Amygdala (tissue), 56 donors: ENCODE measurements at regions not wholly inside any gene's neighbourhood (a gene's known extent, or its start where the extent isn't known, plus 50 kb on each side); places are given as distances from the start of the nearest gene placed in this dataset.
"Not testable (repeated sequence)": the region's sequence is repeated elsewhere in the genome, so short reads cannot be mapped to it uniquely, and the experiment has no call there.

ENCODE experiments used
- DNase-seq, 56 donors: peaks; one replicate each; lab custom pipeline; 2025; lab: John Stamatoyannopoulos, UW

GRCh38 chr3:89742546-89742945 lies 635.1 kb downstream of the EPHA3 start:
- no peak for DNase-seq

DNA sequence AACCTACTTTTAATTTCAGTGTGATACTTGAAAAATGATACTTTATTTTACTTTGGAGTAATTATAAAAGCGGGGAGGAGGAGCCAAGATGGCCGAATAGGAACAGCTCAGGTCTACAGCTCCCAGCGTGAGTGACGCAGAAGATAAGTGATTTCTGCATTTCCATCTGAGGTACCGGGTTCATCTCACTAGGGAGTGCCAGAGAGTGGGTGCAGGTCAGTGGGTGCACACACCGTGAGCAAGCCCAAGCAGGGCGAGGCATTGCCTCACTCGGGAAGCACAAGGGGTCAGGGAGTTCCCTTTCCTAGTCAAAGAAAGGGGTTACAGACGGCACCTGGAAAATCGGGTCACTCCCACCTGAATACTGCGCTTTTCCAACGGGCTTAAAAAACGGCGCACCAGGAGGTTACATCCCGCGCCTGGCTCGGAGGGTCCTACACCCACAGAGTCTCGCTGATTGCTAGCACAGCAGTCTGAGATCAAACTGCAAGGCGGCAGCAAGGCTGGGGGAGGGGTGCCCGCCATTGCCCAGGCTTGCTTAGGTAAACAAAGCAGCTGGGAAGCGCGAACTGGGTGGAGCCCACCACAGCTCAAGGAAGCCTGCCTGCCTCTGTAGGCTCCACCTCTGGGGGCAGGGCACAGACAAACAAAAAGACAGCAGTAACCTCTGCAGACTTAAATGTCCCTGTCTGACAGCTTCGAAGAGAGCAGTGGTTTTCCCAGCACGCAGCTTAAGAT lies 640.3 kb downstream of the EPHA3 start:
- not testable (repeated sequence) for DNase-seq

DNA sequence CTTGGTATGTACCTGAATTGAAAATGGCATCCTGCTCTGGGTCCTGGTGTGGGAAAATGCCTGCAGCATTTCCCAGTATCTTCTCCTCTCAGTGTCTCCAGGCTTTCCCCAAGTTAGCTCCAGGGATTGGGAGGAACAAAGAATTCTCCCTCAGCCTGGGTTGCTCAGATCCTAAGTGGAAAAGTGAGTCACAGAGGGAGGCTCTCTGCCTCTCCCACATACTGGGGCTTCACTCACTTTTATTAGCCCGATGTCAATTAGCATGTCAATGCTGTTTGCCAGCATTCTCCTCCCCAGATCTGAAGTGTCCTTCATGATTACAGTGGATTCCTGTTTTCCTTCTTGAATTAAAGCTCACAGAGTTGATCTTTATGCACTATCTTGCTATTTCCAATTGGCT lies 655.0 kb downstream of the EPHA3 start:
- DNase-seq, result no peak

DNA sequence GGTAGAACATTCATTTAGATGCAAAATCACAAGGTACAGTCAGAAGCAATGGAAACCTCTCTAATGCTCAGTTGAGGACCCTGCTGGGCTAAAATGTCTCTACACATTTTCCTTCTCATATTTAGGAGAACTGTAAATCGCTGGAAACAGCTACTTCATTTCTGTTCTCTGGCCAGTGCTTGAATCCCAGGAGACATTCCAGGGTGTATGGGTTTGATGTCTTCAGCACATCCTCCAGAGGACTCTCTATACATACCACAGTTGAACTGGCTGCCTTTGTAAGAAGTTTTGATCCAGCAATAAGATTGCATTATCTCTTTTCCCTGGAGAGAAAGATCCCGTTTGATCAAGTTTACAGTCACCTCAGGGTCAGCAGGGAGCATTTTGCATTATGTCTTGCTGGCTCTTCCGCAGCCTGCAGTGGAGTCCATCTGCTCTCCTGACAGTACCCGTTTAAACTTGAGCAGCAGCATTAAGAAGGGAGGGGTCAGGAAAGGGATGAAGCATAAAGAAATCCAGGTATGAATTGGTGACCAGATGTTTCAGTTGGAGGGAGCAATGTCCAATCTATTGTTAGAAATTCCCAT lies 676.0 kb downstream of the EPHA3 start:
- DNase-seq, result no peak

GRCh38 chr3:89787485-89787884 lies 680.1 kb downstream of the EPHA3 start:
- DNase-seq, result no peak

GRCh38 chr3:89787979-89788378 lies 680.6 kb downstream of the EPHA3 start:
- no peak for DNase-seq

DNA sequence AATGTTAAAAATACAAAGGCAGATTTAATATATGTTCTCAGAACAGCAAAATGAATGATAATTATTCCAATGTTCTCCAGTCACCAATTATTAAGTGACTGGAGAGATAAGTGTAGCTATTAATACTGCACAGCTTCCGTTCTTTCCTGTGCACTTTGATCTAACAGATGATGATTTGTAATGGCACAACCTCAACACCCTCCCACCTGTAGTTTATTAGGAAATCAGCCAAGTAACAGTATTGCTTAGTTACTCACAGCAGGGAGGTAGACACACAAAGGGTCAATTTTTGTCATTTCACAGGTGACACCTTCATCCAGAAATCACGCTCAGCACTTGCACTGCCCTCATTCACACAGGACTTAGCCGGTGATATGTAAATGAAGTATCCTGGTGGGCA lies 688.1 kb downstream of the EPHA3 start:
- no peak for DNase-seq

DNA sequence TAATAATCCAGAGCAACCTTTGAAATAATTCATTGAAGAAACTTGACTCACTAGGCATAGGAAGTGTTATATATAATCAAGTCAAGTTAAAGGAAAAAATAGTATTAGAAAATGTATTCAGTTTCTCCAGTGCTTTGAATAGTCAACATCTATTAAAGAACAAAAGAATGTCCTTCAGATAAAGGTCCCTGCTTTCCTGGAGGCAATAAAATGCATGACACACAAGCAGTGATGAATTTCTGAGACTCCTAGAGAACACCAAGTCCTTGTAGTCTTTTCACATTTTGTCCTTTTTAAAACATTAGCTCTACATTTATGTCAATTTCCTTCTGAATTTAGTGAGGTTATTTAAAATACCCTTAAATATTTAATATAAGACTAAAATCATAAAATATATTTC lies 695.5 kb downstream of the EPHA3 start:
- no peak for DNase-seq

DNA sequence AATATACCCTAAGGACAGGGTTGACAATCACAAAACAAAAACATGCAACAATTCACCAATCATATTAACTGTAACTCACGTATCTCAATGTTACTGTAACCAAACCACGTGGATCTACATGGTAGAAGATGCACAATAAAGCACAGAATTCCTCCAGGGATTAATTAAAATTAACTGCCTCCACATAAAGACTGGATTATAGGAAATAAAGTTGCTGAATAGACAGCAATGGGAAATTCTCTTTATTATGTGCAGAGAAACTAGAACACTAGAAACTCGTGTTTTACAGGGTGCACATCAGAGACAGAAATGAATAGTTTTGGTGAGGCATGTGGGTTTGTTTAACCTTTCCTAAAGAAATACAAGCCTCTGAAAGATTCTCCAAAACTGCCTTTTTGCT lies 696.3 kb downstream of the EPHA3 start:
- no peak for DNase-seq

GRCh38 chr3:89806166-89806565 lies 698.7 kb downstream of the EPHA3 start:
- no peak for DNase-seq

- no peak for DNase-seq
Measured at GRCh38 chr3:89808680-89809197, 701.3 kb downstream of the EPHA3 start.

DNA sequence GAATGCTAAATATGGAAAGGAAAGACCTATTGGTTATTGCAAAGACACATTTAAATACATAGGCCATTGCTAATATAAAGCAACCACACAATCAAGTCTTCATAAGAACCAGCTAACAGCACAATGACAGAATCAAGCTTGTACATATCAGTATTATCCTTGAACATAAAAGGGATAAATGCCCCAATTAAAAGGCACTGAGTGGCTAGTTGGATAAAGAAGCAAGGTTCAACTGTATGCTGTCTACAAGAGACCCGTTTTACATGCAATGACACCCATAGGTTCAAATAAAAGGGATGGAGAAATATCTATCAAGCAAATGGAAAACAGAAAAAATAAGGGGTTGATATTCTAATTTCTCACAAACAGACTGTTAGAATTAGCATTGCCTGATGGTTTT lies 706.1 kb downstream of the EPHA3 start:
- DNase-seq, result no peak

GRCh38 chr3:89841041-89841440 lies 733.6 kb downstream of the EPHA3 start:
- DNase-seq, result no peak

- DNase-seq, result no peak
Measured at GRCh38 chr3:89845053-89845452, 737.6 kb downstream of the EPHA3 start.

GRCh38 chr3:89847955-89848354 lies 740.5 kb downstream of the EPHA3 start:
- DNase-seq, result no peak

DNA sequence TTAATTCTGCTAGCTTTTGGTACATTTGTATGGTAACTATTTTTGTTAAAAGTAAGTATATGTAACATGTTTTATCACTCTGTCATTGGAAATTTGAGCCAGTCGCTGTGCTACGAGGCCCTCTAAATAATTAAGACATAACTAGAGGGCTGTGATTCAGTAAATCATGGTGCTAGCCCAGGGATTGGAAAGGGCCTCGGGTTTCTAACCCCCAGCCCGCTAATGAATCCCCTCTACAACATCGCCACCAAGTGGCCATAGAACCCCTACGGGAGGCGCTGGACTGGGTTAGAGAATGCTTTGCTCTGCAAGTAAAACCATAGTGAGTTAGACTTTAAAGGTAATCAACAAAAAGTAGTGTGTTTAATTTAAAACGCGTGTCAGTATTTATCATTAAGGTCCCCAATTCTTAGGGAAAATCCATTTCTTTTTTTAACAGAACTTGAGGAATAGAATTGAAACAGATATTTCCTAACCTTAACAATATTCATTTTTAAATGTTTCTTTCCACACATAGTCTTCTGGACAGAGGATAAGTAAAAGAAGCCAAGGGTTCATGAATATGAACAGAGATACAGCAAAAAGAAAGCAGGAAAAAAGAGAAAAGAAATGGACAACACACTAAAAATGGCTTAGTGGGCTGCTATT lies 744.7 kb downstream of the EPHA3 start:
- DNase-seq, result peak in 25 of 56 donors; percentile 0 to 42 (median 3)

GRCh38 chr3:89859757-89860156 lies 752.3 kb downstream of the EPHA3 start:
- no peak for DNase-seq

- DNase-seq, result no peak
Measured at GRCh38 chr3:89867286-89867685, 759.9 kb downstream of the EPHA3 start.

DNA sequence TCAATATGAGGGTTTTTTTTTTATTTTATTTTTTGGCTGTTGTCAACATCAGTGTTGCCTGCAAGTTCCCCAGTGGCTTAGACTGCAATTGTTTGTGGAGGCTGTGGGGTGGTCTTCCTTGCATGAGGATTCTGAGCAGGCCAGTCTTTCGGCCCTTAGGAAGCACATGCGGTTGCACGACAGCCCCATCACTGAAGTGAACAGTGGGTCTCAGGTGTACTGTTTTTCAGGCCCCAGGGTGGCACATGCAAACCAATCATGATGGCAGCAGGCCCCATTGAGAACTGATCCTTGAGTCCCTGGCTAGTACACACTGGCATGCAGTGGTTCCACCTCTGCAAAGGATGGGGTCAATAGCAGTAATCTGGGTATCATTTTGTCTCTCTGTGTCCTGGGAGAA lies 768.7 kb downstream of the EPHA3 start:
- no peak for DNase-seq

GRCh38 chr3:89877230-89877629 lies 769.8 kb downstream of the EPHA3 start:
- no peak for DNase-seq

DNA sequence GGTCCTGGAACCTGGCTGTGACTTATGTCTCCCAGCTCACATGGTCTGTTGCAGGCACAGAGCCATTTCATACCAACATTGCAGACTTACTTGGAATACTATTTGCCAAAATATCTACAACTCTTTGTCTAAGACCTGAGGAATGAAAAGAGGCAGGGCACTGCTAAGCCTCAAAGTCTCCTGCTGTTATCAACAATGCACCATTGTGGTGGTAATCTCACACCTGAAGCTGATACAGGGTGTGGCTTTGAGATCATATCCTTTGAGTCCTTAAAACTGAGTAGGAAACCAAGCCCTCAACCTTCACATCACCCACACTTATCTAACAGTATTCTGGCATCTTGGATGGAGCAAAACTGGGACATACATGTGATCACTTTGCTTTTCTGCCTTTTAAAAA lies 782.0 kb downstream of the EPHA3 start:
- no peak for DNase-seq

DNA sequence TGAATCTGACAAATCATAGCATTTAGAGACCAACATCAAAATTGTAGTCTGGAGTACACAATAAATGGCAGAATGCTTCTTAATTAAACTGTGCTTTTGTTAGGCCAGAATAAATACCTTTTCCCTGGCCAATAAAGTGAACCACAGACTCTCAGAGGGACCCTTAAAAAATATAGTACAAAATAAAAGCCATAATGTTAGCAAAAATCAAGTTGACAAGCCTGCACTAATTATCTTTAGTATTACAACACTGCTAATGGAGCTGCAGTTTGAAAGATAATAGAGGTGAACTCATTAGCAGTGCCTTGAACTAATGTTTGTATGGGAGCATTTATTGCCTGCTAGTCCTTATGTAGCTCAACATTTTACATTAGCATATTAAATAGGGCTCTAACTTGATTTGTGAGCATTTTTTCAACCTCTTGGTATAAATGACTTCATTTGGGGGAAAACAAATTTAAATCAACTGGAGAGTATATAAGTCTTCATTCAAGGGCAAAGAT lies 801.3 kb downstream of the EPHA3 start:
- DNase-seq, result no peak
